T-helper 2 cell treated with Interferon-gamma antibody and Interleukin-4, amounts not matched to agents 5 μg/mL and 100 μg/mL, for 36 hours (primary cell): ENCODE measurements at regions not wholly inside any gene's neighbourhood (a gene's known extent, or its start where the extent isn't known, plus 50 kb on each side); places are given as distances from the start of the nearest gene placed in this dataset.
A peak's percentile ranks its signal among the peaks of the same experiment; 100 is the strongest.
"Not testable (repeated sequence)": the region's sequence is repeated elsewhere in the genome, so short reads cannot be mapped to it uniquely, and the experiment has no call there.

ENCODE experiments used
- DNase-seq: peaks from one replicate; pipeline ENCODE4 v3.0.0; 2021; ENCODE audit warnings: low spot score
- H3K27ac Mint-ChIP-seq: one replicate; pipeline ENCODE4 v1.8.0; 2021; ENCODE audit warnings: mild to moderate bottlenecking, mixed read lengths
- H3K27me3 Mint-ChIP-seq: one replicate; pipeline ENCODE4 v1.8.0; 2021; ENCODE audit warnings: low read depth, mixed read lengths
- H3K36me3 Mint-ChIP-seq: one replicate; pipeline ENCODE4 v1.8.0; 2021; ENCODE audit warnings: low read depth, mixed read lengths
- H3K4me1 Mint-ChIP-seq: one replicate; pipeline ENCODE4 v1.8.0; 2021; ENCODE audit warnings: low read depth, mixed read lengths
- H3K4me3 Mint-ChIP-seq: one replicate; pipeline ENCODE4 v1.8.0; 2022; ENCODE audit warnings: mild to moderate bottlenecking, moderate library complexity, mixed read lengths
- H3K9me3 Mint-ChIP-seq: one replicate; pipeline ENCODE4 v1.8.0; 2021; ENCODE audit warnings: mixed read lengths

GRCh38 chr4:100631281-100631968 lies 113.6 kb upstream of the EMCN start:
- Mint-ChIP-seq H3K27me3 (no peaks in the 10 kb centered on the region), H3K36me3 (no peaks in the 10 kb centered on the region), H3K9me3 (no peaks in the 10 kb centered on the region), H3K27ac (no peak overlapping the region), H3K4me1 (no peaks in the 10 kb centered on the region), H3K4me3 (no peak overlapping the region)
- DNase-seq = no peak

GRCh38 chr4:100630341-100630740 lies 112.5 kb upstream of the EMCN start:
- Mint-ChIP-seq H3K9me3 (no peaks in the 10 kb centered on the region), H3K4me1 (no peaks in the 10 kb centered on the region), H3K27me3 (no peaks in the 10 kb centered on the region), H3K27ac (no peak overlapping the region), H3K36me3 (no peaks in the 10 kb centered on the region), H3K4me3 (no peak overlapping the region)
- DNase-seq = no peak

- DNase-seq = no peak
- H3K9me3 Mint-ChIP-seq = no peaks in the 10 kb centered on the region
- H3K4me3 Mint-ChIP-seq = no peak overlapping the region
- peaks cover 3% of the 10 kb centered on the region for H3K4me1 Mint-ChIP-seq
- H3K27ac Mint-ChIP-seq = no peak overlapping the region
- H3K27me3 Mint-ChIP-seq = no peaks in the 10 kb centered on the region
- no peaks in the 10 kb centered on the region for H3K36me3 Mint-ChIP-seq
Observed at GRCh38 chr4:100609810-100610209, 92.0 kb upstream of the EMCN start.

- H3K9me3 Mint-ChIP-seq, DNase-seq, H3K36me3 Mint-ChIP-seq, H3K27ac Mint-ChIP-seq, H3K4me1 Mint-ChIP-seq, H3K27me3 Mint-ChIP-seq, H3K4me3 Mint-ChIP-seq: not testable (repeated sequence)
Observed at GRCh38 chr4:100608651-100609050, 90.8 kb upstream of the EMCN start.

GRCh38 chr4:100605144-100605543 lies 87.3 kb upstream of the EMCN start:
- Mint-ChIP-seq H3K4me1 (peaks cover 3% of the 10 kb centered on the region), H3K9me3 (no peaks in the 10 kb centered on the region), H3K27me3 (no peaks in the 10 kb centered on the region), H3K4me3 (no peak overlapping the region), H3K36me3 (no peaks in the 10 kb centered on the region), H3K27ac (no peak overlapping the region)
- DNase-seq = no peak

- Mint-ChIP-seq H3K9me3 (no peaks in the 10 kb centered on the region), H3K27me3 (no peaks in the 10 kb centered on the region), H3K4me1 (no peaks in the 10 kb centered on the region), H3K36me3 (no peaks in the 10 kb centered on the region), H3K27ac (no peak overlapping the region), H3K4me3 (no peak overlapping the region)
- no peak for DNase-seq
Observed at GRCh38 chr4:100593935-100594334, 76.1 kb upstream of the EMCN start.

GRCh38 chr4:100591161-100591876 lies 73.5 kb upstream of the EMCN start:
- H3K4me1 Mint-ChIP-seq = no peaks in the 10 kb centered on the region
- H3K27me3 Mint-ChIP-seq = no peaks in the 10 kb centered on the region
- H3K4me3 Mint-ChIP-seq = no peak overlapping the region
- H3K36me3 Mint-ChIP-seq = no peaks in the 10 kb centered on the region
- H3K9me3 Mint-ChIP-seq = no peaks in the 10 kb centered on the region
- no peak overlapping the region for H3K27ac Mint-ChIP-seq
- DNase-seq = no peak

- DNase-seq = no peak
- Mint-ChIP-seq H3K36me3 (no peaks in the 10 kb centered on the region), H3K4me3 (no peak overlapping the region), H3K9me3 (no peaks in the 10 kb centered on the region), H3K4me1 (no peaks in the 10 kb centered on the region), H3K27ac (no peak overlapping the region), H3K27me3 (no peaks in the 10 kb centered on the region)
Observed at GRCh38 chr4:100590325-100590724, 72.5 kb upstream of the EMCN start.

- Mint-ChIP-seq H3K27ac (no peak overlapping the region), H3K4me1 (no peaks in the 10 kb centered on the region), H3K4me3 (no peak overlapping the region), H3K9me3 (no peaks in the 10 kb centered on the region), H3K36me3 (no peaks in the 10 kb centered on the region), H3K27me3 (no peaks in the 10 kb centered on the region)
- no peak for DNase-seq
Observed at GRCh38 chr4:100588076-100588475, 70.3 kb upstream of the EMCN start.

- H3K9me3 Mint-ChIP-seq = no peaks in the 10 kb centered on the region
- no peak for DNase-seq
- H3K27me3 Mint-ChIP-seq = no peaks in the 10 kb centered on the region
- H3K36me3 Mint-ChIP-seq = no peaks in the 10 kb centered on the region
- H3K4me1 Mint-ChIP-seq = no peaks in the 10 kb centered on the region
- H3K27ac Mint-ChIP-seq = no peak overlapping the region
- H3K4me3 Mint-ChIP-seq = no peak overlapping the region
Observed at GRCh38 chr4:100582146-100582545, 64.3 kb upstream of the EMCN start.

- Mint-ChIP-seq H3K27me3 (no peaks in the 10 kb centered on the region), H3K36me3 (no peaks in the 10 kb centered on the region), H3K27ac (no peak overlapping the region), H3K9me3 (no peaks in the 10 kb centered on the region), H3K4me1 (no peaks in the 10 kb centered on the region), H3K4me3 (no peak overlapping the region)
- DNase-seq = no peak
Observed at GRCh38 chr4:100581337-100581736, 63.5 kb upstream of the EMCN start.

- DNase-seq = no peak
- Mint-ChIP-seq H3K27me3 (peaks cover 4% of the 10 kb centered on the region), H3K4me1 (no peaks in the 10 kb centered on the region), H3K9me3 (no peaks in the 10 kb centered on the region), H3K27ac (no peak overlapping the region), H3K36me3 (no peaks in the 10 kb centered on the region), H3K4me3 (no peak overlapping the region)
Observed at GRCh38 chr4:100576570-100576969, 58.7 kb upstream of the EMCN start.

- Mint-ChIP-seq H3K4me3 (no peak overlapping the region), H3K27me3 (peaks cover 6% of the 10 kb centered on the region), H3K9me3 (no peaks in the 10 kb centered on the region), H3K36me3 (no peaks in the 10 kb centered on the region), H3K27ac (no peak overlapping the region), H3K4me1 (no peaks in the 10 kb centered on the region)
- no peak for DNase-seq
Observed at GRCh38 chr4:100574607-100575006, 56.8 kb upstream of the EMCN start.

GRCh38 chr4:100569196-100569595 lies 51.4 kb upstream of the EMCN start:
- Mint-ChIP-seq H3K4me3 (peak overlapping the region; percentile 49), H3K27me3 (peaks cover 6% of the 10 kb centered on the region), H3K9me3 (no peaks in the 10 kb centered on the region), H3K36me3 (no peaks in the 10 kb centered on the region), H3K4me1 (peaks cover 13% of the 10 kb centered on the region), H3K27ac (peak overlapping the region; percentile 64)
- no peak for DNase-seq
